Pancreas (tissue), 10 donors: ENCODE measurements at regions not wholly inside any gene's neighbourhood (a gene's known extent, or its start where the extent isn't known, plus 50 kb on each side); places are given as distances from the start of the nearest gene placed in this dataset.

Experiments used
- ATAC-seq, 4 donors: fragments of 200-7000 bp; cut with Tn5 transposase; one replicate each; pipeline versions ENCODE4 v1.8.0 to v1.9.1; 2020; ENCODE audit warnings: mild to moderate bottlenecking in 4 of 4, moderate library complexity in 4 of 4
- DNase-seq, 6 donors: peaks; one replicate each; pipeline ENCODE4 v3.0.0-alpha.2; 2020
- FAIRE-seq: peaks from 2 replicates; lab custom pipeline; 2012; peaks lifted over from hg19 to GRCh38; lab: Jason Lieb, UNC
- H3K27ac ChIP-seq, 4 donors: fragments of 200-600 bp; sonication (generic); 1 replicate in 3 of 4; 2 replicates in 1 of 4; pipeline versions ENCODE4 v1.5.0 to v1.8.0; 2020
- H3K27me3 ChIP-seq, 4 donors: fragments of 200-600 bp; one replicate each; pipeline ENCODE4 v1.8.0; 2021
- H3K36me3 ChIP-seq, 3 donors: fragments of 200-600 bp; sonication (generic) in 1 of 3; one replicate each; pipeline versions ENCODE4 v1.5.0 to v1.8.0; 2020 to 2021
- H3K4me1 ChIP-seq, 3 donors: fragments of 200-600 bp; one replicate each; pipeline ENCODE4 v1.8.0; 2021
- H3K4me3 ChIP-seq, 4 donors: fragments of 200-600 bp; sonication (generic) in 2 of 4; one replicate each; pipeline versions ENCODE4 v1.5.0 to v1.8.0; 2020 to 2021
- H3K9me3 ChIP-seq, 4 donors: fragments of 200-600 bp; one replicate each; pipeline ENCODE4 v1.8.0; 2021
- CTCF ChIP-seq, 4 donors: fragments of 200-600 bp; sonication (generic) in 3 of 4; IDR thresholded peaks; one replicate each; pipeline versions ENCODE4 v1.5.0 to v1.8.0; 2021; ENCODE audit warnings: antibody characterized with exemption in 4 of 4
- WGBS, 2 donors: extraction: QIAGEN DNeasy Blood & Tissue Kit; methylation state at CpG; one replicate each; pipeline ENCODE4 v1.1.7; 2013; 5-methylcytosine and 5-hydroxymethylcytosine counted together
- intact Hi-C, 3 donors: fragments of 100-400 bp; cut with DNase I; formaldehyde crosslinking; loops; one replicate each; pipeline versions ENCODE4 v1.11.1 to v1.14.2; 2022
- donor health status: healthy with polysubstance abuse.
- donor health status: DM: no; HTN: no; CAD: no; lungs with moderate emphysema.
- donor health status: DM: no; HTN: no; CAD: no.
- donor health status: control.
- donor health status: control.
- donor health status: Bipolar disorder and iron deficiency.
- donor health status: DM: yes; HTN: yes; CAD: no.
- donor health status: DM: no; HTN: no; CAD: no.
- donor health status: DM: no; HTN: no; CAD: no.
- donor health status: DM: yes; HTN: yes; CAD: no.

GRCh38 chr13:29975283-29975682 lies 124.9 kb upstream of the UBL3 start:
- no peak for TF ChIP-seq CTCF (IDR thresholded peaks at IDR 0.05)
- Histone ChIP-seq H3K27me3 (no peaks in the 10 kb centered on the region), H3K4me3 (no peak overlapping the region), H3K4me1 (no peaks in the 10 kb centered on the region), H3K27ac (no peak overlapping the region), H3K9me3 (no peaks in the 10 kb centered on the region), H3K36me3 (no peaks in the 10 kb centered on the region)
- DNase-seq (no peak), FAIRE-seq (no peak), ATAC-seq (no peak)
- intact Hi-C loops, result no loop called here
- 81 to 94% methylated on average over 1 of the region's 1 CpG for WGBS, 2 donors

GRCh38 chr13:29969286-29969685 lies 118.9 kb upstream of the UBL3 start:
- ATAC-seq, result no peak
- Histone ChIP-seq H3K4me1 (no peaks in the 10 kb centered on the region), H3K27ac (no peak overlapping the region), H3K36me3 (no peaks in the 10 kb centered on the region), H3K9me3 (no peaks in the 10 kb centered on the region), H3K4me3 (no peak overlapping the region), H3K27me3 (no peaks in the 10 kb centered on the region)
- no peak for TF ChIP-seq CTCF (IDR thresholded peaks at IDR 0.05)
- intact Hi-C loops, result no loop called here
- WGBS, 2 donors, result 86 to 94% methylated on average over 5 of the region's 5 CpGs
- FAIRE-seq, result no peak
- no peak for DNase-seq

GRCh38 chr13:29964181-29964845 lies 113.9 kb upstream of the UBL3 start:
- Histone ChIP-seq H3K4me1 (no peaks in the 10 kb centered on the region), H3K36me3 (no peaks in the 10 kb centered on the region)
- 80 to 83% methylated on average over 10 of the region's 10 CpGs for WGBS, 2 donors

GRCh38 chr13:29963089-29963488 lies 112.7 kb upstream of the UBL3 start:
- ATAC-seq, result no peak
- Histone ChIP-seq H3K36me3 (no peaks in the 10 kb centered on the region), H3K9me3 (no peaks in the 10 kb centered on the region), H3K27me3 (no peaks in the 10 kb centered on the region), H3K27ac (no peak overlapping the region), H3K4me1 (no peaks in the 10 kb centered on the region), H3K4me3 (no peak overlapping the region)
- TF ChIP-seq CTCF (IDR thresholded peaks at IDR 0.05), result no peak
- DNase-seq, result no peak
- WGBS, 2 donors, result 53 to 82% methylated on average over 3 of the region's 3 CpGs
- intact Hi-C loops, result no loop called here
- no peak for FAIRE-seq

More at GRCh38 chr13:29964181-29964845, 113.9 kb upstream of the UBL3 start:
- no peaks in the 10 kb centered on the region for H3K27me3 ChIP-seq
- FAIRE-seq (no peak), ATAC-seq (no peak), DNase-seq (no peak)
- no peak overlapping the region for H3K27ac ChIP-seq
- no peak overlapping the region for H3K4me3 ChIP-seq
- no peaks in the 10 kb centered on the region for H3K9me3 ChIP-seq
- intact Hi-C loops, result no loop called here
- no peak for TF ChIP-seq CTCF (IDR thresholded peaks at IDR 0.05)

- DNase-seq, result no peak
- H3K4me1 ChIP-seq, result no peaks in the 10 kb centered on the region
- WGBS, 2 donors, result 82 to 90% methylated on average over 14 of the region's 14 CpGs
- ATAC-seq, result no peak
- H3K4me3 ChIP-seq, result no peak overlapping the region
- no peaks in the 10 kb centered on the region for H3K9me3 ChIP-seq
- no peaks in the 10 kb centered on the region for H3K27me3 ChIP-seq
- intact Hi-C loops, result no loop called here
- FAIRE-seq, result no peak
- TF ChIP-seq CTCF (IDR thresholded peaks at IDR 0.05), result no peak
- H3K36me3 ChIP-seq, result no peaks in the 10 kb centered on the region
- H3K27ac ChIP-seq, result no peak overlapping the region
Measured at GRCh38 chr13:29961036-29961670, 110.7 kb upstream of the UBL3 start.
